Coronary artery (tissue), 2 donors: ENCODE measurements at regions not wholly inside any gene's neighbourhood (a gene's known extent, or its start where the extent isn't known, plus 50 kb on each side); places are given as distances from the start of the nearest gene placed in this dataset.
"Not testable (repeated sequence)": the region's sequence is repeated elsewhere in the genome, so short reads cannot be mapped to it uniquely, and the experiment has no call there.

Experiments
- DNase-seq: peaks from one replicate; pipeline ENCODE4 v3.0.0-alpha.2; 2017; ENCODE audit warnings: low spot score
- H3K27ac ChIP-seq, 2 donors: fragments of 200-600 bp; sonication (generic); one replicate each; pipeline ENCODE4 v1.5.1; 2016 to 2019
- H3K4me3 ChIP-seq: fragments of 200-600 bp; sonication (generic); 2 replicates; pipeline ENCODE4 v1.5.1; 2016; ENCODE audit warnings: mild to moderate bottlenecking, moderate library complexity
- TF ChIP-seq, protein P1 (sequence below): fragments of 200-600 bp; sonication (generic); IDR thresholded peaks from one replicate; pipeline ENCODE4 v1.5.1; 2019; ENCODE audit warnings: antibody characterized with exemption

DNA sequence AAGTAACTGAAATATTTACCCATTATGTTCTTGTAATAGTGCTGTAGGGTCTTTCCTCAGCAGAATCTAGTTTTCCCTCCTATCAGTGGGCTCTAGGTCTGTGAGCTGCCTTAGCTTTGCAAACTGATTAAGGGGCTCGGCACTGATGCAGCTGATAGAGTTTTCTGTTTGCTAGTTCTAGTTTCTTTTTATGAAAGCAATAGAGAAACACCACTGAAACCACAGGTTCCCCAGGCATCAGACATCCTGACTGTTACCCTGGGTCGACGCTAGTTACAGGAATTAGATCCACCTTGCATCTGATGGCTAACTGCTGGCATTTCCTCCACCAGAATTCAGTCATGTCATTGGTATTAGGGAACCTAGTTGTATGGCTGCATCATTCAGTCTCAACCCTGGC lies 225.0 kb upstream of the VCX start:
- DNase-seq: no peak
- no peak overlapping the region for H3K27ac ChIP-seq
- H3K4me3 ChIP-seq: no peak overlapping the region
- TF ChIP-seq, protein P1, sequence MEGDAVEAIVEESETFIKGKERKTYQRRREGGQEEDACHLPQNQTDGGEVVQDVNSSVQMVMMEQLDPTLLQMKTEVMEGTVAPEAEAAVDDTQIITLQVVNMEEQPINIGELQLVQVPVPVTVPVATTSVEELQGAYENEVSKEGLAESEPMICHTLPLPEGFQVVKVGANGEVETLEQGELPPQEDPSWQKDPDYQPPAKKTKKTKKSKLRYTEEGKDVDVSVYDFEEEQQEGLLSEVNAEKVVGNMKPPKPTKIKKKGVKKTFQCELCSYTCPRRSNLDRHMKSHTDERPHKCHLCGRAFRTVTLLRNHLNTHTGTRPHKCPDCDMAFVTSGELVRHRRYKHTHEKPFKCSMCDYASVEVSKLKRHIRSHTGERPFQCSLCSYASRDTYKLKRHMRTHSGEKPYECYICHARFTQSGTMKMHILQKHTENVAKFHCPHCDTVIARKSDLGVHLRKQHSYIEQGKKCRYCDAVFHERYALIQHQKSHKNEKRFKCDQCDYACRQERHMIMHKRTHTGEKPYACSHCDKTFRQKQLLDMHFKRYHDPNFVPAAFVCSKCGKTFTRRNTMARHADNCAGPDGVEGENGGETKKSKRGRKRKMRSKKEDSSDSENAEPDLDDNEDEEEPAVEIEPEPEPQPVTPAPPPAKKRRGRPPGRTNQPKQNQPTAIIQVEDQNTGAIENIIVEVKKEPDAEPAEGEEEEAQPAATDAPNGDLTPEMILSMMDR: no peak

DNA sequence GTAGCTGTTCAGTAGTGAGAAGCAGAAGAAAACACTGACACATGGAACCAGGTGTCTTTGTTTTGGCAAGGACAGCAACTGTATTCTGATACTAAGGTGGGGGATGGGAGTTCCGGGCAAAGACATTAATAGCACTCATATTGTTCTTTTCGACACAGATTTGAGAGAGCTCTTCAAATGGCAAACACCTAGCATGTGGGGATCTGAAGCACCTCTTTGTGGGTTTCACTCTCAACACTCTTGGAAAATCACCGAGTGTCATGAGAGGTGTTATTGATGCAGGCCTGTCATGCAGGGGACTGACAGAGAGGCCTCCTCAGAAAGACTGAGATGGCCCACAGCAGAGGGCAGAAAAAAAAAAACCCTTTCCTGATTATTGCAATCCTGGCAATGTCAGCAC lies 228.4 kb upstream of the VCX start:
- H3K4me3 ChIP-seq: no peak overlapping the region
- TF ChIP-seq, protein P1: no peak

DNA sequence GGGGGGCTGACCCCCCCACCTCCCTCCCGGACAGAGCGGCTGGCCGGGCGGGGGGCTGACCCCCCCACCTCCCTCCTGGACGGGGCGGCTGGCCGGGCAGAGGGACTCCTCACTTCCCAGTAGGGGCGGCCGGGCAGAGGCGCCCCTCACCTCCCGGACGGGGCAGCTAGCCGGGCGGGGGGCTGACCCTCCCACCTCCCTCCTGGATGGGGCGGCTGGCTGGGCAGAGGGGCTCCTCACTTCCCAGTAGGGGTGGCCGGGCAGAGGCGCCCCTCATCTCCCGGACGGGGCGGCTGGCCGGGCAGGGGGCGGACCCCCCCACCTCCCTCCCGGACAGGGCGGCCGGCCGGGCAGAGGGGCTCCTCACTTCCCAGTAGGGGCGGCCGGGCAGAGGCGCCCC lies 234.3 kb upstream of the VCX start:
- DNase-seq, H3K27ac ChIP-seq, H3K4me3 ChIP-seq: not testable (repeated sequence)

More for the DNA sequence above, 228.4 kb upstream of the VCX start:
- DNase-seq: no peak
- no peak overlapping the region for H3K27ac ChIP-seq

DNA sequence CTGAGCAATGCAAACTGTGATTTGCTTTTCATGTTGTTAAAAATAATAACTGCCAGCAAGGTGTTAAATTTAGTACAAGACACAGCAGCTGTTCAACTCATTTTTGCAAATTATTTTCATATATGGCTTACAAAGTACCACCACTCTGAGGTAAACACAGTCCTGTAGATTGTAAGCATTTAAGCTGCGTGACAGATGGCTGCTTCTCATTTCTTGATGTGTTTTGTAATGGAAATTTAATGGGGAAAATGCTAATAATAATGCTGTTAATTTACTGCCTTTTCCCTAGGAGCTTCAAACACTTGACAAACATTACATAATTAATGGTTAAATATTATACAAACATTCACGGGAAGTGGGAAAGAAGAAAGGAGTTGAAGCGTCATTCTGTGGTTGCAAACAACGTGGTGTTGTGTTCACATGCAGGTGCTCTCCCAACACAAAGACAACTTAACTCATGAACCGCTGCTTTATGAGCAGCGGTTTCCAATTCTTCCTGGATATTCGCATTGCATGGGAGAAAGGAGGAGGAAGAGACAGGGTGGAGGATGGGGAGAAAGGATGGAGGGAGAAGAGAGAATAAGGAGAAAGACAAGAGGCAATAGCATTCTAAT lies 236.8 kb upstream of the VCX start:
- TF ChIP-seq, protein P1: no peak
- H3K4me3 ChIP-seq: no peak overlapping the region
- no peak overlapping the region for H3K27ac ChIP-seq
- DNase-seq: no peak

GRCh38 chrX:7603387-7603786 lies 239.6 kb upstream of the VCX start:
- DNase-seq: no peak
- H3K27ac ChIP-seq: no peak overlapping the region
- TF ChIP-seq, protein P1: no peak
- H3K4me3 ChIP-seq: no peak overlapping the region

DNA sequence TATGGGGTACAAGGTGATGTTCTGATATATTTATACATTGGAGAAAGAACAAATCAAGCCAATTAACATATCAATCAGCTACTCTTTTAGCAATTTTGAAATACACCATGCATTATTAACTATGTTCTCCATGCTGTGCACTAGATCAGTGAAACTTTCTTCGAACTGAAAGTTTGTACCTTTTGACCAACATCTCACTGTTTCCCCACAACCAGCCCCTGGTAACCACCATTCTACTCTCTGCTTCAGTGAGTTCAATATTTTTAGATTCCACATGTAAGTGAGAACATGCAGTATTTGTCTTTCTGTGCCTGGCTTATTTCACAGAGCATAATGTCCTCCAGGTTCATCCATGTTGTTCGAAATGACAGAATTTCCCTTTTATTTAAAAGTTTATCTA lies 246.1 kb upstream of the VCX start:
- TF ChIP-seq, protein P1: no peak
- DNase-seq: no peak
- Histone ChIP-seq H3K27ac (no peak overlapping the region), H3K4me3 (no peak overlapping the region)

- H3K4me3 ChIP-seq, DNase-seq, H3K27ac ChIP-seq: not testable (repeated sequence)
Measured at GRCh38 chrX:7593370-7593769, 249.6 kb upstream of the VCX start.

DNA sequence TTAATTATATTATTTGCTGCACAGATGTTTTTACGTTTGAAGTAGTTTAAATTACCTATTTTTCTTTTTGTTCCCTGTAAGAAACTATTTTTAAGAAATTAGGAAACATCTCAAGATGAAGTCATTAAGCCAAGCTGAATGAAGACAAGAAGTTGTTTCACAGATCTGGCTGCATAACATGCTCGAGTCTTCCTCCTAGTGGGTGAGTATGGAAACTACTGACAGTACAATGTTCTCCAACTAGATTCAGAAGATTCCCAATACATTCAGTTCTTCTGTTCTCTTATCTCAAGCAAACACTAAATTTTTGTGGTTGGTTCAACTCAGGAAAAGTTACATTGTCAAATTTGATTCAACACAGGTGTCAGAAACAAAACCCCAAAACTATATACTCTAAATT lies 256.8 kb upstream of the VCX start:
- TF ChIP-seq, protein P1: no peak
- H3K27ac ChIP-seq: no peak overlapping the region
- no peak for DNase-seq
- no peak overlapping the region for H3K4me3 ChIP-seq
